Stimulated activated CD4-positive, alpha-beta T cell treated with anti-CD3 and anti-CD28 coated beads, Interleukin-4, amount 100 ng/mL, for 1 hour (primary cell): ENCODE measurements at regions not wholly inside any gene's neighbourhood (a gene's known extent, or its start where the extent isn't known, plus 50 kb on each side); places are given as distances from the start of the nearest gene placed in this dataset.
"Not testable (repeated sequence)": the region's sequence is repeated elsewhere in the genome, so short reads cannot be mapped to it uniquely, and the experiment has no call there.

ENCODE experiments used
- DNase-seq: peaks from one replicate; pipeline ENCODE4 v3.0.0-alpha.2; 2020

DNA sequence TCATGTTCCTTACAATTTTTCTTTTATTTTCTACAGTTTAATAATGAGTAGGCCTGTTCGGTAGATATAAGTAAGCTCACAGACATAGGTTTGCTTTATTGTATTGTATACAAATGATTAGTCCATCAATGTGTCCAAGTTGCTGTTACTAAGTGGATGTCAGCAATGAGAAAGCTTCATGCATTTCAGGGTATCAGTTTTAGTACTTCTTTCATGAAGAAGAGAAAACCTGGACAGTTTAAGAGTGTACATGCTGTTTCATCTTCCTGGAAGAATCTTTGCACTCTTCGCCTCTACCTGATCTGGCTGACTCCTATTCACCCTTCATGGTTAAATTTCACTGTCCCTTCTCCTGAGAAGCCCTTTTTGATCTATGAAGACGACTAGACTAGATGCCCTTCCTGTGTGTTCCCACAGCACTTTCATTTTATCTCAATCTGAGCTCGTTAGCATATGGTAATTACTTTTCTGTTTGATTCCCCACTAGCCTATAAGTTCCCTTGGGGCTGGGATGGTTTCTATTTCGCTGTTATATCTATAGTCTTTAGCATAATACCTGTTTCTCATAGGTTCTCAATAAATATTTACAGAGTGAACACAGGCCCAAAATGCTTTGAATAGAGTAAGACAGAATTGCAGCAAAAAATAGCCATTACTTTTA is 70.7 kb downstream of the CETN3 start:
- no peak for DNase-seq

- no peak for DNase-seq
Measured at GRCh38 chr5:90337449-90338052, 72.0 kb downstream of the CETN3 start.

DNA sequence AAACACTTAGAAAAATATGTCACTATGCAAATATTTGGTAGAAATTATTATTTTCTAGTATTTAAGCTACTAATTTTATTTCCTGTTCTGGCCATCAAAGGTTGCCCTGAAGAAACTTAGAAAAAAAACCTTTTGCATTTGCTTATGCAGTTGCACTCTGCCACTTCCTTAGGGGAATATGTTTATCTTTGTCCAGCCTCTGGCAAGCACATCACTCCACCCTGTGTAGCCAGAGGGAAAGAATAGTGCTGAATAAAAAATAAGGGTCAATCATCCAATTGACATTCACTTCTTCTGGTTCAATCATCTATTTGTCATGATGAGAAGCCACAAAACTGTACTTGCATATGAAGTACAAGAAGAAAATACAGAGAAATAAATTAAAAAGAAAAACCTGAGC is 72.8 kb downstream of the CETN3 start:
- no peak for DNase-seq

DNA sequence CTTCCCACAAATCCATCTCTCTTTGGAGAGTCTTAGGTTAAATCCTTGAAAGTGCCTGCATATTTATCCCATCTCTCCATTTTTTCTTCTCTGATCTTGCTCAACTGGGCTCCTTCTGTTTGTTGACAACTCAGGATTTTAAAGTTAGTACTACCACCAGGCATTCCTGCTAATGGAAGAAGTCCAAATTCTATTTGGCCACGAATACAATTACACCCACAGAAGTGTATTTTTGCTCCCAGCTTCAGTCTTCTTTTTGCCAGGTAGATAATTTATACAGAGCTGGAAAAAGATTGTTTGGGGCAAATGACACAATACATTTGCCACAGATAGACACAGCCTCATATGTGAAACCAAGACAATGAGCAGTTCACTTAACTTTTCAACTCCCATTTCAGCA is 74.8 kb downstream of the CETN3 start:
- DNase-seq, result no peak

GRCh38 chr5:90329911-90330310 is 79.6 kb downstream of the CETN3 start:
- no peak for DNase-seq

DNA sequence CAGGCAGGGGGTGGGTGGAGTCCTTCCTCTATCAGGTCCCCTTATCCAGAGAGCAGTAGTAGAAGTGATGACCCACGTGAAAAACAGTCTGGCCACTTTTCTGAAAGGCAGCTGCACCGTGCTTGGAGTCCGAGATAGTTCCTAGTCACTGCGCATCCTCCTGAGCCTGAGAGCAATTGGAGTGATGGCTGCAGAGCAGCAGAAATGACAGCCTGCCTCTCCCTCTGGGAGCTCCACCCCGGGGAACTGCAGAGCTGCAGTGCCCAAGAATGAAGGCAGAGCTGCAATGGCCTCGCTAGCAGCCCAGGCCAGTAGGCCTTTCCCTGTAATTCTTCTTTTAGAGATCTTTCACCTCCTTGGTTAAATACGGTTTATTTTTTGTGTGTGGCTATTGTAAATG is 82.6 kb downstream of the CETN3 start:
- DNase-seq, result no peak

DNA sequence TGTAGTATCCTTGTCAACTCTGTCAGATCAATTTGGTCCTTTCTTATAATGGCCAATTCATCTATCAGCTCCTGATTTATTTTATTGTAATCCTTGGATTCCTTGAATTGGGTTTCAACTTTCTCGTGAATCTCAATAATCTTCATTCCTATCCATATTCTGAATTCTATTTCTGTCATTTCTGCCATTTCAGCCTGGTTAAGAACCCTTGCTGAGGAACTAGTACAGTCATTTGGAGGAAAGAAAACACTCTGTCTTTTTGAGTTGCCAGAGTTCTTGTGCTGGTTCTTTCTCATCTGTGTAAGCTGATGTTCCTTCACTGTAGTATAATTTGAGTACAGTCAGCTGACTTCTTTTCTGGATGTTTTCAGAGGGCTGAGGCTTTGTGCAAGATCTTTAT is 84.5 kb downstream of the CETN3 start:
- DNase-seq, result no peak

DNA sequence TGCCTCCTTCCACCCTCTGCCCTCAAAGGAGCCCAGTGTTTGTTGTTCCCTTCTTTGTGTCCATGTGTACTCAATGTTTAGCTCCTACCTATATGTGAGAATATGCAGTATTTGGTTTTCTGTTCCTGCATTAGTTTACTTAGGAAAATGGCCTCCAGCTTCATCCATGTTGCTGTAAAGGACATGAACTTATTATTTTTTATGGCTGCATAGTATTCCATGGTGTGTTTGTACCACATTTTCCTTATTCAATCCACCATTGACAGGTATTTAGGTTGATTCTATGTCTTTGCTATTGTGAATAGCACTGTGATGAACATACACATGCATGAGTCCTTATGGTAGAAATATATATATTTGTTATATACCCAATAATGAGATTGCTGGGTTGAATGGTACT is 89.2 kb downstream of the CETN3 start:
- DNase-seq, result not testable (repeated sequence)

GRCh38 chr5:90312027-90312426 is 97.5 kb downstream of the CETN3 start:
- no peak for DNase-seq

DNA sequence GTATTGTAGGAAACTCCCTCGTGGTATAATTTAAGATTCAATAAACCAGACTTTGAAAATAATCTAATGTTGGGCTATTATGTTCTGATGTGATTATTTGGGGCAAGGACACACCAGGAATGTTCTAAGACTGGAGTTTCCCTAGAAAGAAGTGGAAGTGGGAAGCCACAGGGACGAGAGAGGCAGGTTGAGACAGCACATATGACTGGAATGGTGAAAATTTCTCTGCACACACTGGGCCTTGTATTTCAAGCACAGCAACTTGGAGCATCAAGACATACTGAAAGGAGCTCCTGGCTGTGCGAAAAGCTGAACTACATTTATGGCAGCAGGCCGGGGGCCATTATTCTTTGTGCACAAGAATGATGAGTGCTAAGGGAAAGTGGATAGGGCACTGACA is 98.2 kb downstream of the CETN3 start:
- no peak for DNase-seq

DNA sequence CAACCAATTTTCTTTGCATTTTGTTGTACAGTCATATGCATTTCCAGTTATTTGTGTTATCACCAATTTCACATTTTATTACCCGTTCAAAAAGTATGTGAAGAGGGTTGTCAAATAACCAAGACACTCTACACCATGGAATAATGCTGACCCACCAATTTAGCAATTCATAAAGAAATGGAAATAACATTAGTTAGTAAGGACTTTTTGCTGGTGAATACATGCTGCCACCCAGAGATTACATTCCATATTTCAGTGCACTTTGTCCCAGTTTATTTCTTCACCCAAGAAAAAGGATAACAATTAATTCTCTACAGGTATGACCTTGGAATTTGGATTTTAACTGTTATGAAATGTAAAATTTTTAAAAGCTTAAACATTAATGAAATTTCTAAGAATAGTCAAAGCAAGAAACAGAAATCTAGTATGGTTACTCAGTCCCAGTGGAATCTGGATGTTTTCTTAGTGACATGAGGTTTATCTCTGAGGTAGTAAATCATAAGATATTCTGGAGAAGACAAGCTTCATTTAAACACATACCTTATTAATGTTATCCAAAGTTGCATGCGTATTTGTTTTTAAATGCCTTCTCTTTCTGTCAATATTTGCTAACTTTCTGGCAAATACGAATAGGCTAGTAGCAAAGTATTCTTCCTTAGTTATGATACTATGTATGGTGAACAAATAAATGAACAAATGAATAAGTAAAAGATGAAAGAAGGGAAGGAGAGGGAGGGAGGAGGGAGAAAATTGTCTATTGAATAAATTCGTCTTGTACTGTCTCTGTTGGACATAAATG is 100.6 kb downstream of the CETN3 start:
- DNase-seq, result no peak

DNA sequence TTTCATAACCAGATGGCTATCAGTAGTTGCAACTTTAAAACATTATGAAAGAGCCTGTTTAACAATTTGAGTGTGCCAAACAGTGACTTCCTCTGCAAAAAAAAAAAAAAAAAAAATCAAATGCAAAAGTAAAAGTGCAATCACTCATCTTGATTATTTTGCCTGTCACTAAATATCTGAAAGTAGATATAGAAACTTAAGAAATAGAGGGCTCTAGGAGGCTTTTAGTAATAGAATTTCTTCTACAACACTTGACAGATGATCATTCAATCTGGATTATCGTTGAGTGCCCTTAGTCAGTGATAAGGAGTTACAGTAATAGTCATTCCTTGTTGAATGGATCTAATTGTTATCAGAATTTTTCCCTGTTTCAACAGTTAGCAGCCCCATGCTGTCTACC is 101.8 kb downstream of the CETN3 start:
- no peak for DNase-seq

DNA sequence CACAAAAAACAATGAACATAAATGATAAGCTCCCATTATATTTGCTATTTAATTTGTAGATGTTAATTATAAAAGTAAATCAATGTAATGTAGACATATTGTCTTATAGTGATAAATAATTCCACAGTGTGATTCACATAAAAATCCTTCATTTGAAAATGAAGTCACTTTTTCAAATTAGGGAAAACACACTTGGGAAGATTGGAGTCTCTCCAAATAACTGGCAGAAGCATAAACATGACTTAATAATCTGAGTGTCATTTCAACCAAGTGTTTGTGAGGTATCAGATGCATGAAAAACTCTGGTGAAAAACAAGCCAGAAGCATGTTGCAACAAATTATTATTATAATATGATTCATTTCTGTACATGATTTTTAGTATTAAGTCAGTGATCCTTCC is 102.2 kb downstream of the CETN3 start:
- DNase-seq, result no peak

DNA sequence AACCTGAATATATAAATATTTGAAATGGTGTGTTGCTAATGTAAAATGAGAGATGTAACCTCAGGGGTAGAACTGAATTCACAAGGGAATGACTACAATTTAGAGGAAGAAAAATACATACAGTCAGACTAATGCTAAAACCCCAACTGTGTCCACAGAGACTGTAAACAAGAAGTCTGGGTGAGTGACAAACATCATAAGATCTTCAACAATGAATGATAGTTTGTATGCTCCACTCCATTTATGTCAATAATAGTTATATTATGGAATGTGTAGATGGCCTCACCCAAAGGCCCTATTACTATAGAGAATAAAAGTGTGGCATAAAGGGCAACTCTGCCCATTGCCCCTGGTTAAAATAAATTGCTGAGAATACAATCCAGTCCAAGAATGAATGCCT is 102.9 kb downstream of the CETN3 start:
- DNase-seq, result no peak

- no peak for DNase-seq
Measured at GRCh38 chr5:90305041-90305720, 104.4 kb downstream of the CETN3 start.

- DNase-seq, result no peak
Measured at GRCh38 chr5:90301248-90301647, 108.3 kb downstream of the CETN3 start.

DNA sequence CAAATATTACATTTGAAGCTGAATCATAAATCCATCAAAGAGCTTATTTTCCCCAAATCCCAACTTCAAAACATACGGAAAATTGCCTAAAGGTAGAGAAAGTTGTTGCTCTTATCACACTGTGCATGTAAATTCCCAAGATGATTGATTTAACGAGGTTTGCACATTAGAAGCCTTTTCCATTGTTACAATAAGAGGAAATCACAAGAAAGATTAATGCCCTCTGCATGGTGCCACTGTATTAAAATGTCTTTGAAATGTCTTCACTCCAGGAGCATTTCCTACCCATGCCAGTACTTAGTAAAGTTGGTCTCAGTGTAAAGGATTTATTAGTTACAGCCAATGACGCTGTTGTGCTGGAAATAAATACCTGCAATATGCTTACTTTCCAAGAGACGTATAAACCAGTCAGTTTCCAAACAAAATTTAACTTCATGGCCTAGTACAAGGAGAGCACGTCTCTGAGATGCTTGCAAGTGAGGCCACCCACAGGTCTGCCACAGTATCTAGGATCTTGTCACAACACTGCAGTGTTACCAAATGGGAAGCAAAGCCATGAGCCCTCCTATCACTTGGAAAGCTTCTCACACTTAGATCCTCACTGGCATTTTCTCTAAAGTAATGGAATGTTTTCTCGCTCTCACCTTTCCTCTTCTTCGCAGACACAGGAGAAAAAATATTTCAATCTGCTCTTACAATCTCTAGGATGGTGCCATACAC is 112.4 kb downstream of the CETN3 start:
- DNase-seq, result no peak

DNA sequence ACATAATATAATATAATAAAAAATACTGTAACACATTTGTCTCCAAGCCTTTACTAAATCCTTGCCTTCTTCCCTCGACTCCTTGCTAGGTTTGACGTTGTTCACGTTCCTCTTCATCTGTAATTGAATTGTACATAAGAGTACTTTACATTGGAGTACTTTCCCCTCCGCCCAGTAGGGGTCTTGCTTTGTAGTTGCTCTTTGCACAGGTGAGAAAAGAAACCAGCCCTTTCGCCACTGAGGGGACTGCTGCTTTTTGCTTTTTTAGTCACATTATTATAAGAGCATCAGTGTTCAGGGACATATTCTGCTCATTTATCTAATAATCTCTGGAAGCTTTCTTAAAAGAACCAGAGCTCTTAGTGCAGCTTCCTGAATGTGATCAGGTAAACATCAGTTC is 115.0 kb downstream of the CETN3 start:
- no peak for DNase-seq

DNA sequence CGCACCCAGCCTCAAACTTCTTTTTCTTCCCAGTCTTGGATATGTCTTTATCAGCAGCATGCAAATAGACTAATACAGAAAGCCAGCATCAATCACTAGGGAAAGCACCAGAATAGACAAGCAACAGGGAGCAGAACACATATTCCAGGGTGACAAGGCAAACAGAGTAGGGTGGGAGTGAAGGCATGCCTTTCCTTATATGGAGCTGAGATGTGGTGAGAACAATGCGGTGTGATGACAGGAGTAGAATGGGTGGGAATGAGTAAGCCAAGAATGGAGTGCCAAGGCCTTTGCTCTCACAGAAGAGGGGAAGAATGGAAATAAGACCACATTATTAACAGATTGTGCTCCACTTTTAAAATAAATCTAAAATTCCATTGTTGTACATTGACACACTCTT is 115.6 kb downstream of the CETN3 start:
- no peak for DNase-seq

DNA sequence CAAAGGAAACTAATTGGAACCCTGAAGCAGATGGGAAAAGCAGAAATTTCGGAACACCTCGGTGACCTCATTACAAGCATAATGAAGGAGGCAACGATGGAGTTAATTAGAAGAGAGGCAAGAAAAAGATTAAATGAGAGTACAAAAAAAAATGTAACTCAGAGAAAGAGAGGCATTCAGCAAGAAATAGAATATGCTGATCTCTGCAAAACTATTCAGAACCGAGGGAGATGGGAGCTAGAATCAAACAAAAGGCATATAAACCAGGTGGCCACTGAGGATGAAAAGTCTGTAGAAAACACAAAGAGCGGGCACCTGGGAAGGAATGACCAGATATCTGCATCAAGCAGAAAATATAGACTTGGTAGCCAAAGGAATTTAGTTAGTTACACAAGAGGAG is 118.9 kb downstream of the CETN3 start:
- no peak for DNase-seq

DNA sequence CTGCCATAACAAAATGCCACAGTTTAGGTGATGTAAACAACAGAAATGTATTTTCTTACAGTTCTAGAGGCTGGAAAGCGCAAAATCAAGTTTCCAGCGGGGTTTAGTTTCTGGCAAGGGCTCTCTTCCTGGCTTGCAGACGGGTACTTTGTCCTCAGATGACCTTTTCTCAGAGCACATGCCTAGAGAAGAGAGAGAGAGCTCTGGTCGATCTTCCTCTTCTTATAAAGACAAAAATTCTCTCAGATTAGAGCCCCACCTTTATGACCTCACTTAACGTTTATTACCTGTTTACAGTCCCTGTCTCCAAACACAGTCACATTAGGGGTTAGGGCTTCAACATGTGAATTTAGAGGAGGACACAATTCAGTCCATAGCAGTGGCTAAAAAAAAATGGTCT is 119.7 kb downstream of the CETN3 start:
- DNase-seq, result no peak

- no peak for DNase-seq
Measured at GRCh38 chr5:90287036-90287435, 122.5 kb downstream of the CETN3 start.

- no peak for DNase-seq
Measured at GRCh38 chr5:90285581-90285980, 124.0 kb downstream of the CETN3 start.
